Putamen (tissue), 1 donor: ENCODE measurements at regions not wholly inside any gene's neighbourhood (a gene's known extent, or its start where the extent isn't known, plus 50 kb on each side); places are given as distances from the start of the nearest gene placed in this dataset.

ENCODE experiments used
- DNase-seq: peaks from one replicate; pipeline ENCODE4 v3.0.0-alpha.2; 2016; ENCODE audit warnings: low spot score

- DNase-seq = no peak
These were observed 84.7 kb upstream of the NLGN4X start for GRCh38 chrX:6313356-6313755.

- DNase-seq = no peak
These were observed 82.9 kb upstream of the NLGN4X start for GRCh38 chrX:6311540-6311939.

- no peak for DNase-seq
These were observed 78.5 kb upstream of the NLGN4X start for GRCh38 chrX:6307156-6307555.

- no peak for DNase-seq
These were observed 71.1 kb upstream of the NLGN4X start for GRCh38 chrX:6299724-6300123.

- DNase-seq = no peak
These were observed 65.0 kb upstream of the NLGN4X start for GRCh38 chrX:6293716-6294115.

GRCh38 chrX:6292599-6292998, 63.9 kb upstream of the NLGN4X start:
- no peak for DNase-seq

GRCh38 chrX:6291444-6291843, 62.8 kb upstream of the NLGN4X start:
- DNase-seq = no peak

- DNase-seq = no peak
These were observed 55.2 kb upstream of the NLGN4X start for GRCh38 chrX:6283826-6284225.

GRCh38 chrX:6279277-6279909, 50.7 kb upstream of the NLGN4X start:
- no peak for DNase-seq
